Activated CD4-positive, alpha-beta T cell treated with anti-CD3 and anti-CD28 coated beads, Interleukin-2, amount 50 U/mL, for 48 hours (primary cell): ENCODE measurements at regions not wholly inside any gene's neighbourhood (a gene's known extent, or its start where the extent isn't known, plus 50 kb on each side); places are given as distances from the start of the nearest gene placed in this dataset.
"Not testable (repeated sequence)": the region's sequence is repeated elsewhere in the genome, so short reads cannot be mapped to it uniquely, and the experiment has no call there.

Source experiments
- DNase-seq, 2 experiments: peaks; one replicate each; pipeline ENCODE4 v3.0.0-alpha.2; 2020

GRCh38 chrX:128601706-128602105 is 549.5 kb upstream of the ACTRT1 start:
- DNase-seq, result no peak

GRCh38 chrX:128599632-128600031 is 547.4 kb upstream of the ACTRT1 start:
- DNase-seq, result no peak

- no peak for DNase-seq
Measured at GRCh38 chrX:128582036-128582435, 529.8 kb upstream of the ACTRT1 start.

GRCh38 chrX:128581615-128582014 is 529.4 kb upstream of the ACTRT1 start:
- DNase-seq, result no peak

- no peak for DNase-seq
Measured at GRCh38 chrX:128543114-128543513, 490.9 kb upstream of the ACTRT1 start.

GRCh38 chrX:128518508-128518907 is 466.3 kb upstream of the ACTRT1 start:
- no peak for DNase-seq

DNA sequence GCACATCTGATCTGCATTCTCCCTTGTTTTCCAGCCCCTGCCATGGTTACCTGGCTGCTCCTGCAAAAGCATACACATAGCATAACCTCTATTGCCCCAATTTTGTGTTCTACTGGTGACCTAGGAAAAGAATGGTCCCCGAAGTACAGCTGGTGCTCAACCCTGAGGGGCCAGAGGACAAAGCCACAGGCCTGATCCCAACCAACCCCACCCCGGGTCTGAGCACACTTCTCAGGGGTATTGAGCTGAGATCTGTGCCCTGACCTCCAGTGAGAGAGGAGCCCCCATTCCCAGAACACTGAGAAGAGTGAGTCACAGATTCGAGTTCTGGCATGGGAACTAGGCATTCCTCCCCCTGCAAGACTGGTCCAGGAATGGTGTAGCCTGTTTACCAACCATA is 465.5 kb upstream of the ACTRT1 start:
- DNase-seq, result no peak

GRCh38 chrX:128504496-128504895 is 452.3 kb upstream of the ACTRT1 start:
- DNase-seq, result no peak

GRCh38 chrX:128464116-128464515 is 411.9 kb upstream of the ACTRT1 start:
- DNase-seq, result no peak

DNA sequence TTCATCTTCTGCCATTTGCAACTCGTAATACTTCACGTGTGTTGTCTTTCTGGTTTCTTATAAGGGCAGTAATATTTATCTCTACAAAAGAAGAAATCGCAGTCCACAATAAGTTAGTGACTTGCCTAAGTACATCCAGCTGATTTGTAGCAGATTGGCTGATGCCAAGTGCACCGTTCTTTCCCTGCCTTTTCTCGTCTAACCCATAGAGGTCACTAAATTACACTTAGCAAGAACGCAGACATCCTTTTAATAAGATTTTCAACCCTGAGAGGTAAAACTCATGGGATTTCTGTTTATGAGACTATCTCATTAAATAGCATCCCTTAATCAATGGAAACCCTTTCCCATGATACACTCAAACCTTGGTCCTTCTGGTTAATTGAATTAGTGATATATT is 408.6 kb upstream of the ACTRT1 start:
- DNase-seq, result no peak

GRCh38 chrX:128458888-128459287 is 406.7 kb upstream of the ACTRT1 start:
- no peak for DNase-seq

DNA sequence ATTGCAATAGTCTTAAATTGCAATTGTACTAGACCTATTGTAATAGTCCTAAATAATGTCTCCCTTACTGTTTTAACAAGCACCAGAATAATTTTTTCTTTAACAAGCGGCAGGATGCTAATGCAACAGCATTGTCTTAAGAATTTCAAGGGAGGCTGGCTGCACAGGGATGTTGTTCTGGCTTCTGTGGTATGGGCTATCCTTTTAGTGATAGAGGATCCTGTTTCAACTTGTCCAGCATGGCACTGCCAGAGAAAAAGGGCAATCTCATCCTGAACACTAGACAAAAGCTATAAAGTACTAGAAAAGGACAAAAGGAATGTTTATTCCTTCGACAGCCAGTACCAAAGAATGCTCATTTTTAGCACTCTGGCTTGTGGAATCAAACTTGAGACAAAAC is 405.5 kb upstream of the ACTRT1 start:
- no peak for DNase-seq

DNA sequence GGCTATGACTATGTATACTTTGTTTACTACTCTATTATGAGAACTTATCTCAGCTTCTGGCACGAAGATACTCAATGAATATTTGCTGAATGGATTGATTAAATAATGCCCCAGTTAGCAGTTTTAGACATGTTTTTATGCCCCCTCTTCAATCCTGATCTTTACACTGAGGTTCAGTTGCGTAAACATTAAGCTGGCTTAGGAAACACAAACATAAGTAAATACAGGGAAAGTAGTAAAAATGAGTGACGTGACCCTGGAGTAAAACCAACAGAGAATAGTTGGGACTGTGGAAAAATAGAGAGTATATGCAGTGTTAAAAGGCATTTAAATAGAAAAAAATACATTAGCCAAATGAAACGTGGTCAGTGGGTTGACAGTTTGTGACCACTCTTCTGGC is 387.0 kb upstream of the ACTRT1 start:
- DNase-seq, result no peak

DNA sequence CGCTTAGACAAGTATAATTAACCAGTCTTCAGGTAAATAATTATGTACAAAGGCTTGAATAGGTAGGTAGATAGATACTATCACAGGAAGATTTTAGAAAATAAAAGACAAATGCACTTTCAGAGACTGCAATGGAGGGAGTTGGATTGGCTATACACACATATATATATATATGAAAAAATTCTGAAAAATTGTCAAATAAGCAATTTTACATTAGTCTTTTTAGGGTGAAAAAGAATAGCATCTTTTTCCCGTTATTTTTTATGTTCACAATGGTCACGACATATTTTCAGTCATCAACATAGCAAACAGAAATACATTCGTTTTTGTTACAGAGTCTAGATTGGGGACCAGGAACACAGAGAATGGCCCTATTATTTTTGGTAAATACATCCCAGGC is 385.9 kb upstream of the ACTRT1 start:
- DNase-seq, result no peak

GRCh38 chrX:128436397-128437103 is 384.3 kb upstream of the ACTRT1 start:
- DNase-seq, result no peak

DNA sequence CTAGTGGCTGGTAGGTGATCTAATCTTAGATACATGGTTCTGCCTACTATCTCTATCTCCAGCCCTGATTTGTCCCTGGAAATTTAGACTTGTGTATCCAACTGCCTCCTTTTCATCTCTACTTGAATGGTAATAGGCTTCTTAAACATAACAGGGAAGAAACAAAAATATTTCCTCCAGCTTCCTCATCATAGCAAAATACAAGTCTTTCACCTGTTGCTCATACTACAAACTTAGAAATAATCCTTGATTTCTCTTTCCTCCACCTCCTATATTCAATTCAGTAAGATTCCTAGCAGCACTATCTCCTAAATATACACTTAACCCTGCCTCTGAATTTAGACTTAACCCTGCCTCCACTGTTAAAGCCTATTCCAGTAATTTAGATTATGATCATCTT is 373.3 kb upstream of the ACTRT1 start:
- no peak for DNase-seq

DNA sequence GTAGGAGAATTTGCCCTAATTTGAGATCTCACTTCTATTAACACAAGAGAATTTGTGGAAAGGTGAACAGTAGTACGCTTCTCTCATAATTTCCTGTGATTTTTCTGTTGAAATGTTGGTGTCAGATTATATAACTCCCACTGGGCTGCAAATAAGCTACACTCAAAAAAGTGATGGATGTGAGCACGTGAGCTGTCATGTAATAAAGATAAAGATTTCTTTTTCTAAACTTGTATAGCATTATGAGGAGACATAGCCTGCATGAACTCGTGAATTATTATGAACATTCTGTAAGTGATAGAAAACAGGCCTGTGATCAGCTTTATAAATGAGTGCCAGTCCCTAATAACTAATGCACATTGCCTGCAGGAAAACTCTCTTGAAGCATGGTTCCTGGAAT is 356.6 kb upstream of the ACTRT1 start:
- no peak for DNase-seq

DNA sequence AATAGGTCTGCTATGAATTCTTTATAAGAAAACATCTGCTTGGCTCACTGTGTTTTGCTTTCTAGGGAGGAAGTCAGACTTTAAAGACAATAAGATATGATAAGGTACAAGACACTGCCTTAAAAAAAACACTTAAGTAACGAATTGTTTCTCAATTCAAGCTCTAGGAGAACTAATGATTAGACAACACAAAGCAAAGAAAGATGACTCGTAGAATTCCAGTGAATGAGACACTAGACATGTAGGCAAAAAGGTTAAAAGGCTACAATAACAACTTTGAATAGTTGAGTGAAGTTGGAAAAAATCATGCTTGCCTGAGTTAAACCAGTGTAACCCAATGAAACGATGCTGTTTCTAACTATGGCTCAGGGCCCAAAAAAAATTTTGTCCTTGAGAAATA is 344.4 kb upstream of the ACTRT1 start:
- no peak for DNase-seq

DNA sequence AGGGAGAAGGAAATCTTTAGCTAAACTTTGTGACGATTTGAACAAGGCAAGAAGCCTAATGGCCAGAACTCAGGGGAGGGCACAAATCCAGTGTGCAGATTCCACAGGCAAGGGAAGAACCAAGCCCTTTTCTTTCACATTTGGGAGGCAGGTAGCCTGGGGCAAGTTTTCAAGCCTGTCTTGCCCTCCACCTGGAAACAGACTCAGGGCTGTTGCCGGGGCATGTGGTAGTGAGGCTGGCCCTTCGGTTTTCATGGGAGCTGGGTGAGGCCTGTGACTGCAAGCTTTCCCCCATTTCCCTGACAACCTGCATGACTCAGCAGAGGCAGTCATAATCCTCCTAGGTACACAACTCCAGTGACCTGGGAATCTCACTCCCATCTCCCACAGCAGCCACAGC is 331.6 kb upstream of the ACTRT1 start:
- DNase-seq, result not testable (repeated sequence)

- DNase-seq, result no peak
Measured at GRCh38 chrX:128365492-128365891, 313.3 kb upstream of the ACTRT1 start.

- no peak for DNase-seq
Measured at GRCh38 chrX:128335671-128336070, 283.5 kb upstream of the ACTRT1 start.

DNA sequence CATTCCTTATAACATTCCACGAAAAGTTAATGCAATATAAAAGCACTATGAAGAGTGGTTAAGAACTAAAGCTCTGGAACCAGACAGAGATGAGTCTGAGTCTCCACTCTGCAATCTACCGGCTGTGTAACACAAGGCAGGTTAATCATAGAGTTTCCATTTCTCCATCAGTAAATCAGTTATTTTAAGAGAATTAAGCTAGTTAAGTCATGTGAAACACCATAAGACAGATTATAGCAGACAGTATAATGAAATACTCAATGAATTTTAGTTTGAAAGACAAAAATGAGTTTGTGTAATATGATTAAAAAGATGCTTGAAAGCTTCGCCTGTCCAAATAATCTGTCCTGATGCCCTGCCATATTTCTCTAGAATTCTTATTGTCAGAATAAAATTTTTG is 282.6 kb upstream of the ACTRT1 start:
- DNase-seq, result no peak

DNA sequence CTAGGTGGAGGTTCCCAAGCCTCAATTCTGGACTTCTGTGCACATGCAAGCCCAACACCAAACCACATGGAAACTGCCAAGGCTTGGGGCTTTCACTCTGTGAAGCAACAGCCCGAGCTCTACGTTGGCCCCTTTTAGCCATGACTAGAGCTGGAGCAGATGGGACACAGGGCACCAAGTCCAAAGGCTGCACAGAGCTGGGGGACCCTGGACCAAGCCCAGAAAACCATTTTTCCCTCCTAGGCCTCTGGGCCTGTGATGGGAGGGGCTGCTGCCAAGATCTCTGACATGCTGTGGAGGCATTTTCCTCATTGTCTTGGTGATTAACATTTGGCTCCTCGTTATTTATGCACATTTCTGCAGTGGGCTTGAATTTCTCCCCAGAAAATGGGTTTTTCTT is 258.7 kb upstream of the ACTRT1 start:
- DNase-seq, result no peak

- DNase-seq, result no peak
Measured at GRCh38 chrX:128309311-128309710, 257.1 kb upstream of the ACTRT1 start.

GRCh38 chrX:128294198-128294597 is 242.0 kb upstream of the ACTRT1 start:
- no peak for DNase-seq

- no peak for DNase-seq
Measured at GRCh38 chrX:128287693-128288092, 235.5 kb upstream of the ACTRT1 start.
